Spleen (tissue), 7 donors: ENCODE measurements at regions not wholly inside any gene's neighbourhood (a gene's known extent, or its start where the extent isn't known, plus 50 kb on each side); places are given as distances from the start of the nearest gene placed in this dataset.
"Not testable (repeated sequence)": the region's sequence is repeated elsewhere in the genome, so short reads cannot be mapped to it uniquely, and the experiment has no call there.

Source experiments
- CTCF ChIP-seq, 11 experiments: fragments of 200-600 bp in 7 of 11; fragments of 450-650 bp in 4 of 11; sonication (generic) in 4 of 11; IDR thresholded peaks in 8 of 11; conservative IDR thresholded peaks in 3 of 11; 1 replicate in 7 of 11; 2 replicates in 4 of 11; pipeline versions ENCODE4 v1.4.0 to v1.8.0; 2016 to 2021; ENCODE audit warnings: antibody characterized with exemption in 11 of 11, inconsistent platforms in 4 of 11, mild to moderate bottlenecking in 1 of 11
- POLR2A ChIP-seq, 3 donors: fragments of 450-650 bp; IDR thresholded peaks; one replicate each; pipeline ENCODE4 v1.5.1; 2017; ENCODE audit warnings: antibody characterized with exemption in 3 of 3, mild to moderate bottlenecking in 1 of 3
- donor health status: DM: no; HTN: no; CAD: no; lungs with moderate emphysema.
- donor health status: DM: no; HTN: no; CAD: no.
- donor health status: DM: no; HTN: no; CAD: no.

GRCh38 chr14:86731427-86731826 is 1201.5 kb downstream of the FLRT2 start:
- TF ChIP-seq POLR2A (IDR thresholded peaks at IDR 0.05); CTCF (IDR thresholded peaks at IDR 0.05 in 8 of 11, conservative IDR thresholded peaks at IDR 0.05 in 3 of 11): not testable (repeated sequence)
